NCI-H187 treated with DMSO at 0.1 percent for 48 hours (cell line): ENCODE measurements at regions not wholly inside any gene's neighbourhood (a gene's known extent, or its start where the extent isn't known, plus 50 kb on each side); places are given as distances from the start of the nearest gene placed in this dataset.
A peak's percentile ranks its signal among the peaks of the same experiment; 100 is the strongest.
"Not testable (repeated sequence)": the region's sequence is repeated elsewhere in the genome, so short reads cannot be mapped to it uniquely, and the experiment has no call there.

Experiments used
- DNase-seq: peaks from one replicate; lab custom pipeline; 2025; lab: John Stamatoyannopoulos, UW

DNA sequence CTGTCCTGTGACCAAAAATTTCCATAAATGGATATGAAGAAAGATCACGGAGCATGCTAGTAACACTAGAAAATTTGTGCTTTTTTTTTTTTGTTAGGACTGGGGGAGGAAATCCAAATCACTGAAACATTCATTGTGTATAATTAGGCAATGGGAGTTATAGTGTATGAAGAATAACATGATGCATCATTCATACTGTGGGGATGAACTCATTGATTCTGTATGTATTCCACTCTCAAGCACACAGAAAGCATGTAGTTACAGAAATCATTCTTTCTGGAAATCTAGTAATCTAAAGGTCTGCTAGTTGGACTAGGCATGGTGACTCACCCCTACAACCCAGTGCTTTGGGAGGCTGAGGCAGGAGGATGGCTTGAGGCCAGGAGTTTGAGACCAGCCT, 749.7 kb downstream of the DIAPH3 start:
- no peak for DNase-seq

- no peak for DNase-seq
Measured at GRCh38 chr13:59415498-59415897, 748.2 kb downstream of the DIAPH3 start.

GRCh38 chr13:59416561-59416960, 747.2 kb downstream of the DIAPH3 start:
- DNase-seq = no peak

DNA sequence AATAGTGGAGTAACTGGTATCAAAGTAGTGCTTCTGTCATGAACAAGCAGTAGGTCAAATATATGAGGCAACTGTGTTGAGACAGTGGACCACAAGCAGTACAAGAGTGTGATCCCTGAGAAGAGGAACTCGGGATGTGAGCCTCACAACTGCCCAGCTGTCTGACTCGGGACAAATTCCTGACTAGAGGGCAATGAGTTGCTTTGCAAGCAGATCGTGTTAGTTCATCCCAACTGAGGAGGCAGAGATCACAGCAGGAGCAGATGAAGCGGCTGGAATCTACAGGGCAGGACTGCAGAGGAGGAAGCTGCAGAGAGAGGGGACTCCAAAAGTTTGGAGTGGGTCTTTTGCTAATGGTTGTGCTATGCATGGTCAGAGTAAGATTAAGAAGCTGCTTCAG, 741.1 kb downstream of the DIAPH3 start:
- DNase-seq = no peak

DNA sequence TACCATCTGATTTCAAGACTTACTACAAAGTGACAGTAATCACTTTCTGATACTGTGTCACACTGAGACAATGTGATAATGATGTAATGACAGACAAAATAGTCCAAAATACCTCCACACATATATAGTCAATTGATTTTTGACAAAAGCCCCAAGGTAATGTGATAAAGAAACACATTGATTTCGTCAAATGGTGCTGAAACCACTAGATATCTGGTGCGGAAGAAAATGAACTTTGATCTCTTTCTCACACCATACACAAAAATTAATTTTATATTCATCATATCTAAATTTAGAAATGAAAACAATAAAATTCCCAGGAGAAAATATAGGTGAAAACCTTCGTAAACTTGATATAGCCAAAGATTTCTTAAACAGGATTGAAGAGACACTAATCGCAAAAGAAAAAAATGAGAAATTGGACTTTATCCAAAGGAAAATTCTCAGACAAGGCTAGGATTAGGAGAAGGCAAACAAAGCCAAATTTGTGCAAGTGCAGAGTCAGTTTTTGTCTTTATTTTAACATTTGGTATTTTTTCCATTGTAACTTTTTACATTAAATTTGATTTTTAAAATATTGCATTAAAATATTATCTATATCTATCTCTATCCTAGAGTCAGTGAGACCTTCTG, 739.9 kb downstream of the DIAPH3 start:
- DNase-seq = no peak

DNA sequence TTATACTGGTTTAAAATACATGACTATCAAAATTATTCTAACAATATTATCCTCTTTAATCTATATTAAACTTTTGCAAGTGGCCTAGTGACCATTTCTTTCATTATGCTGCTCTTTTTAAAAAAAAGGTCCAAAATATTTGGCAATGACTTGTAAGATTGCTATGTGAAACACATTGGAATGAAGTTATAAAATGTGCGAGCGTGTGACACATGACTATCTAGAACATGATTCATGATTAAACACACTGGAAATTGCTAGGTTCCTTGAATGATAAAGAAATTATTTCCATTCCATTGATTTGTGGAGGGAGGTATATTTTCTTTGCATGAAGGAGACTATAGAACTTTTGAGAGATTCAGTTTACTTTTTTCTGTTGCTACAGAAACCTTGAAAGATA, 739.1 kb downstream of the DIAPH3 start:
- no peak for DNase-seq

GRCh38 chr13:59425211-59425741, 738.5 kb downstream of the DIAPH3 start:
- peak; percentile 73 for DNase-seq

GRCh38 chr13:59435024-59435423, 728.7 kb downstream of the DIAPH3 start:
- no peak for DNase-seq

DNA sequence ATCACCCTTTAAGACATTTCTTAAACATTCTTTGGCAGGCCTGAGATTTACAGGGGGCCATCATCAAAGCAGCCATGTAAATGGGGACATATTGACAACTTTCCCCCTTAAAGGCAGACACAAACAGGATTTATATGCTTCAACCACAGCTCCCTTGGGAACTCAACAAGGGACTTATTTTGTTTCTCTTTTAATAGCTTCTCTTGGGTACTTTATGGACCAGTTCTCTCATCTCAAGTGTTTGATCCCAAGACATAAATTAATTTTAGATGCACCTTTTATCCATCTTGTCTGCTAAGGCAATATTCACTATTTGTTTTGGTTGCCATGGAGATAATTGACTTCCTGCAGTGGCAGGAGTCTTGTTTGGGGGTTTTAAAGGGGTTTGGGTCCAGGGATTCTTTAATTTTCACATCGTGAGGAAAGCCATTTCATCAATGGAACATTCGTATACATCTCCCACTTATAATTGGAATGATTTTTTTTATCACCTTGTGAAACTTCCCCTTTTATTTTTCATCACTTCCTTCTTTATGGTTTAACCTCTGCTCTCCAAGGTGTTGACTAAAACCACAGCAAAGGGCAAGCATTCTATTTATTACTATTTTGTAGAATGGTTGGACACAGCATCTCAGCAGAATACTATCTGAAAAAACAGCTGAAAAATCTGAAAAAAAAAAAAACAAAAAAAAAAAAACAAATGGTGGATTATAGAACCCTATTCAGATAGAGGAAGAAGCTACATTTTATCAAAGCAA, 726.0 kb downstream of the DIAPH3 start:
- peak; percentile 15 for DNase-seq

DNA sequence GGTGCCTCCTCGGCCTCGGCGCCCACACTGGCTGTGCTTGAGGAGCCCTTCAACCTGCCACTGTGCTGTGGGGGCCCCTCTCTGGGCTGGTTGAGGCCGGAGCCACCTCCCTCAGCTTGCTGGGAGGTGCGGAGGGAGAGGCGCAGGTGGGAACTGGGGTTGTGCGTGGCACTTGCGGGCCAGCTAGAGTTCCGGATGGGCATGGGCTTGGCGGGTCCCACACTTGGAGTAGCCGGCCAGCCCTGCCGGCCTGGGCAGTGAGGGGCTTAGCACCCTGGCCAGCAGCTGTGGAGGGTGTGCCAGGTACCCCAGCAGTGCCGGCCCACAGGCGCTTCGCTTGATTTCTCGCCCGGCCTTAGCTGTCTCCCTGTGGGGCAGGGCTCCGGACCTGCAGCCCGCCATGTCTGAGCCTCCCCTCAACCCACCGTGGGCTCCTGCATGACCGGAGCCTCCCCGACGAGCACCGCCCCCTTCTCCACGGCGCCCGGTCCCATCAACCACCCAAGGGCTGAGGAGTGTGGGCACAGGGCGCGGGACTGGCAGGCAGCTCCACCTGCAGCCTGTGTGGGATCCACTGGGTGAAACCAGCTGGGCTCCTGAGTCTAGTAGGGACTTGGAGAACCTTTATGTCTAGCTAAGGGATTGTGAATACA, 723.8 kb downstream of the DIAPH3 start:
- no peak for DNase-seq

- not testable (repeated sequence) for DNase-seq
Measured at GRCh38 chr13:59441068-59441467, 722.7 kb downstream of the DIAPH3 start.

- no peak for DNase-seq
Measured at GRCh38 chr13:59441596-59442280, 722.0 kb downstream of the DIAPH3 start.

- DNase-seq = no peak
Measured at GRCh38 chr13:59442461-59442860, 721.3 kb downstream of the DIAPH3 start.

DNA sequence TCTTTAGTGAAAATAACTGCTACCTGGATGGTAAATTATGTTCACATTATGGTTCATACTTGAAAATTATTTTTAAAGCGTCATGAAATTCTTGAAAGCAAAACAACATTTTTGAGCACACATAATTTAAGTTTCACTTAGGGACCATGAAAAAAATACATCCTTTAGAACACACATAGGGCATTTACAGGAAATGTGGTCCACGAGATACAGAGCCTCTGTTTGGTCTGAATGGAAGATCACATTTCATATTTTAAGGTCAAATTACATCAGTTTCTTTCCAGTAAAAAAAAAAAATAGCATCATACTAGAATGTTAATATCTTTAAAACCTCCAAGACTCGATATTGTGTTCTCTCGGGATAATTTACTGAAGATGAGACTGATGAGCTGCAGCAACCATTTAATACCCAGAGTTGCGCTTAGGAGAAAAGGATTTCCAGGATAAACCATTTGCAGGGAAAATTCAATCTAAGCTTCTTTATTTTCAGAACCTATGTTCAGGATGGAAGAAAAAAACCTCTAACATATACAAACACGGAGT, 720.7 kb downstream of the DIAPH3 start:
- DNase-seq = no peak

- DNase-seq = peak; percentile 5
Measured at GRCh38 chr13:59444210-59444857, 719.4 kb downstream of the DIAPH3 start.

- no peak for DNase-seq
Measured at GRCh38 chr13:59445812-59446211, 717.9 kb downstream of the DIAPH3 start.

DNA sequence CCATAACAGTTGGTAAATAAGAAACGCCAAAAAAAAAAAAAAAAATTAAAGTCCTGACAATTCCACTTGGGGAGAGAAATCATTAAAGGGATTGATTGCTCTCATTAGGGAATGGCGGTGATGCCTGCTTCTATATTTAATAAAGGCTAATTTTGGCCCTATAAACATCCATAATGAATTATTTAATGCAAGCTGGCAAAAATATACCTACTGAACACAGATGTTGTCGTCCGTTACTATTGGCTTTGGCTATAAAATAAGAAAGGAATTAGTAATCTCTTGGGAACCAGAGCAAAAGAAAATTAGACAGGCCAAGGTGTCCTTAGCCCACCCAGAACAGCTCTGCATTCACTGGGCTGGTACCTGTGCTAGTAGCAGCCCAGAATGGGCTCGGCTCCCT, 717.3 kb downstream of the DIAPH3 start:
- DNase-seq = no peak

GRCh38 chr13:59447031-59447430, 716.7 kb downstream of the DIAPH3 start:
- no peak for DNase-seq

DNA sequence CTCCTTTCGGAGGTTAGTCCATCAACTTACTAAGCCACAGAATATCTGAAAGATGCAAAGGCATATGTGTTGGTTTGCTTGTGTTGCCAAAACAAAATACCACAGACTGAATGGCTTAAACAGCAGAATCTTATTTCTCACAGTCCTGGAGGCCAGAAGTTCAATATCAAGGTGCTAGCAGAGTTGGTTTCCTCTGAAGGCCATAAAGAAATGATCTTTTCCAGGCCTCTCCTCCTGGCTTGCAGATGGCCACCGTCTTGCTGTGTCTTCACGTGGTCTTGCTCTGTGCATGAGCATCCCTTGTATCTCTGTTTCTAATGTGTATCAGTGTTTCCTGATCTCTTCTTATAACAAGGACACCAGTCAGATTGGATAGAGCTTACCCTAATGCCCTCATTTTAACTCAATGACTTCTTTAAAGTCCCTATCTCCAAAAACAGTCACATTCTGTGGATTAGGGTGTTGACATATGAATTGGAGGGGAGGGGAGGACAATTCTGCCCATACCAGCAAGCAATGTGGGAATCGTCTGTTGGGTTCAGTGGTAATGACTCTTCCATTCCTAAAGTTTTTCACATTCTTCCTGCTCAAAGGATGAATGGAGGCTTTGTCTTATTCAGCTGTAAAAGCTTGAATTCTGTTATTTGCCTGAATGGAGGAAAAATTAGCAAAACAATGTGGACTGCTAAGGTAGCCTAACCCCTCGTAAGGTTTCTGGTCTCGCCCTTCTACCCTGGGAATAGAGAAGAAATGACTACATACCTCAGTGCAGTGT, 715.7 kb downstream of the DIAPH3 start:
- DNase-seq = no peak

GRCh38 chr13:59449750-59450149, 714.0 kb downstream of the DIAPH3 start:
- no peak for DNase-seq

GRCh38 chr13:59450229-59450628, 713.5 kb downstream of the DIAPH3 start:
- no peak for DNase-seq
